ENCODE measurements at regions not wholly inside any gene's neighbourhood (a gene's known extent, or its start where the extent isn't known, plus 50 kb on each side); places are given as distances from the start of the nearest gene placed in this dataset.

DNA sequence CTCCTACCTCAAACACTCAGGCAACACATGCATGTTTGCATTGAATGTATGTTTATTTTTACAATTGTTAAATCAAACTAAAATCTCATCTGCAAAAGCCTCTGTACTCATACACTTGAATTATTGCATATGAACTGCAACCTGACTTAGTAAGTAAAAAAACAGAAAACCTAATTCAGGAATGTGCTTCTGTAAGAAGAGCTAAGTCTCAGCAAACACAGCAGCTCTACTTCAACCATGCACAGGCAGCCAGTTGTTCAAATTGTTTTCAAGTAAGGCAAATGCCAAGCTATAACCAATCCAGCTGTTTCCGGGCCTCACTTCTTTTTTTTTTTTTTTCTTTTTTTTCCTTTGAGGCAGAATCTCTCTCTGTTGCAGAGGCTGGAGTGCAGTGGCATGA is 93.5 kb upstream of the MALRD1 start:
- Histone ChIP-seq H3K4me3 (no peak overlapping the region), H3K4me1 (no peaks in the 10 kb centered on the region), H3K36me3 (no peaks in the 10 kb centered on the region), H3K9ac (ENCODE audit: low read depth in 2 of 2, low read length in 2 of 2) (no peak overlapping the region), H3K27ac (no peak overlapping the region), H3K27me3 (no peaks in the 10 kb centered on the region), H3K9me3 (no peaks in the 10 kb centered on the region)
- TF ChIP-seq, protein P1, sequence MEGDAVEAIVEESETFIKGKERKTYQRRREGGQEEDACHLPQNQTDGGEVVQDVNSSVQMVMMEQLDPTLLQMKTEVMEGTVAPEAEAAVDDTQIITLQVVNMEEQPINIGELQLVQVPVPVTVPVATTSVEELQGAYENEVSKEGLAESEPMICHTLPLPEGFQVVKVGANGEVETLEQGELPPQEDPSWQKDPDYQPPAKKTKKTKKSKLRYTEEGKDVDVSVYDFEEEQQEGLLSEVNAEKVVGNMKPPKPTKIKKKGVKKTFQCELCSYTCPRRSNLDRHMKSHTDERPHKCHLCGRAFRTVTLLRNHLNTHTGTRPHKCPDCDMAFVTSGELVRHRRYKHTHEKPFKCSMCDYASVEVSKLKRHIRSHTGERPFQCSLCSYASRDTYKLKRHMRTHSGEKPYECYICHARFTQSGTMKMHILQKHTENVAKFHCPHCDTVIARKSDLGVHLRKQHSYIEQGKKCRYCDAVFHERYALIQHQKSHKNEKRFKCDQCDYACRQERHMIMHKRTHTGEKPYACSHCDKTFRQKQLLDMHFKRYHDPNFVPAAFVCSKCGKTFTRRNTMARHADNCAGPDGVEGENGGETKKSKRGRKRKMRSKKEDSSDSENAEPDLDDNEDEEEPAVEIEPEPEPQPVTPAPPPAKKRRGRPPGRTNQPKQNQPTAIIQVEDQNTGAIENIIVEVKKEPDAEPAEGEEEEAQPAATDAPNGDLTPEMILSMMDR (IDR thresholded peaks at IDR 0.05) = no peak
- intact Hi-C loops (cut with DNase I) = no loop called here
- DNase-seq = no peak

DNA sequence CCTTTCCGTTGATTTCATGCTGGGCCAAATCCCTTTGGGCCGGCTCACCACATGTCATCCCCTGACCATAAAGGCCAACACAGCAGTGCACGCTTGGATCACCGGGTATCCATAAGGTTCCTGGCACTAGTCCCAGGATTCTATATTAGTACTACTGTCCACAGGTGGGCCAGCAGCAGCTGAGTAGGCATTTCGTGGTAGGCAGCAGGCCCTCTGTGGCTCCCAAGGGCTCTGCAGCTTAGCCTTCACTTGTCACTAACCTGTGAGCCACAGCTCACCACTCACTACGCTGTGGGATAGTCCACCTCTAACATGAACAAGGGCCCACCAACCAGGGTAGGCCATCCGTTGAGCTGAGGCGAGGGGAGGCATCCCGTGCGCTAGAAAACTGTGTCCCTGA is 89.2 kb upstream of the MALRD1 start:
- intact Hi-C loops (cut with DNase I) = no loop called here
- no peak for DNase-seq

GRCh38 chr10:18960466-18961079 is 88.0 kb upstream of the MALRD1 start:
- intact Hi-C loops (cut with DNase I) = no loop called here
- Histone ChIP-seq H3K4me3 (no peak overlapping the region), H3K9ac (ENCODE audit: low read depth in 2 of 2, low read length in 2 of 2) (no peak overlapping the region), H3K27me3 (no peaks in the 10 kb centered on the region), H3K36me3 (no peaks in the 10 kb centered on the region), H3K27ac (no peak overlapping the region), H3K9me3 (no peaks in the 10 kb centered on the region), H3K4me1 (no peaks in the 10 kb centered on the region)
- TF ChIP-seq, protein P1 (IDR thresholded peaks at IDR 0.05) = no peak
- no peak for DNase-seq

More for the DNA sequence above, 89.2 kb upstream of the MALRD1 start:
- Histone ChIP-seq H3K27me3 (no peaks in the 10 kb centered on the region), H3K9ac (ENCODE audit: low read depth in 2 of 2, low read length in 2 of 2) (no peak overlapping the region), H3K27ac (no peak overlapping the region), H3K36me3 (no peaks in the 10 kb centered on the region), H3K4me1 (no peaks in the 10 kb centered on the region), H3K9me3 (no peaks in the 10 kb centered on the region), H3K4me3 (no peak overlapping the region)
- TF ChIP-seq, protein P1 (IDR thresholded peaks at IDR 0.05) = no peak

- intact Hi-C loops (cut with DNase I) = no loop called here
- H3K9me3 ChIP-seq = no peaks in the 10 kb centered on the region
- H3K9ac ChIP-seq (ENCODE audit: low read depth in 2 of 2, low read length in 2 of 2) = no peak overlapping the region
- H3K4me3 ChIP-seq = no peak overlapping the region
- no peaks in the 10 kb centered on the region for H3K36me3 ChIP-seq
- no peaks in the 10 kb centered on the region for H3K4me1 ChIP-seq
- no peaks in the 10 kb centered on the region for H3K27me3 ChIP-seq
- no peak overlapping the region for H3K27ac ChIP-seq
- DNase-seq = no peak
- TF ChIP-seq, protein P1 (IDR thresholded peaks at IDR 0.05) = no peak
Observed at GRCh38 chr10:18968159-18968558, 80.4 kb upstream of the MALRD1 start.

DNA sequence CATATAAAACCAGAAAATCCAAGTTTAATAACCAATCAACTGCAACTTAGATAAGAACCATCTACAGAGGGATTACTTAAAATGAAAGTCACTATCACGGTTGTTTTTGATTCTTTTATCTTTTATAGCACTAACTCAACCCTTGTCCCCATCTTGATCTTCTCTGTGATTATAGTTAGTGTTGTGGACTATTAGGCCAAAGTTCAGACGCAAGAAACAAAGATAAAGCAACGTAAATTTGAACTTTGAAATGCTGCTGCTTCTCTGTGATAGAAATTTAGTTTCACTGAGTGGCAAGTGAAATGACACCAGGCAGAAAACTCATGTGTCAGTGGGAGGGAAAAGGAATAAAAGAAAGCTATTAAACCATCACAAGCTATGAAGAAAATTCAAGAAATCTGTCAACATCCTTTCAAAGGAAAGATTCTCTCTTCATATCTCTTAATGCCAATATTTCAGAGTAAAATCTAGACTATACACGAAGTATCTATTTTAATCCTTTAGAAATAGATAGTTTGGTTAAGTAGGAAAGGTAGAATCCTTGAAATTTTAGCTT is 71.8 kb upstream of the MALRD1 start:
- intact Hi-C loops (cut with DNase I) = no loop called here
- no peaks in the 10 kb centered on the region for H3K27me3 ChIP-seq
- H3K27ac ChIP-seq = no peak overlapping the region

More for the DNA sequence above, 71.8 kb upstream of the MALRD1 start:
- no peaks in the 10 kb centered on the region for H3K4me1 ChIP-seq
- H3K9ac ChIP-seq (ENCODE audit: low read depth in 2 of 2, low read length in 2 of 2) = no peak overlapping the region
- no peaks in the 10 kb centered on the region for H3K9me3 ChIP-seq
- DNase-seq = no peak
- H3K4me3 ChIP-seq = no peak overlapping the region
- TF ChIP-seq, protein P1 (IDR thresholded peaks at IDR 0.05) = no peak
- no peaks in the 10 kb centered on the region for H3K36me3 ChIP-seq

All from colonic mucosa (tissue), 4 donors.